ACC112 (cell line): ENCODE measurements at regions not wholly inside any gene's neighbourhood (a gene's known extent, or its start where the extent isn't known, plus 50 kb on each side); places are given as distances from the start of the nearest gene placed in this dataset.

Source experiments
- H2AFZ ChIP-seq: fragments of 200-600 bp; sonication (generic); one replicate; pipeline ENCODE4 v1.6.0; 2017; ENCODE audit warnings: antibody characterized with exemption, low read length; ENCODE audit not compliant: unreplicated experiment
- H3K27ac ChIP-seq: fragments of 200-600 bp; sonication (generic); 2 replicates; pipeline ENCODE4 v1.5.1; 2014; ENCODE audit warnings: low read depth, mild to moderate bottlenecking, antibody characterized with exemption, low read length, moderate library complexity
- H3K27me3 ChIP-seq: fragments of 200-600 bp; sonication (generic); 2 replicates; pipeline ENCODE4 v1.6.1; 2014; ENCODE audit warnings: mild to moderate bottlenecking, antibody characterized with exemption, low read length, moderate library complexity, mixed read lengths; ENCODE audit not compliant: insufficient read depth
- H3K36me3 ChIP-seq: fragments of 200-600 bp; sonication (generic); 2 replicates; pipeline ENCODE4 v1.6.1; 2016; ENCODE audit warnings: mild to moderate bottlenecking, antibody characterized with exemption, low read length, moderate library complexity, mixed read lengths; ENCODE audit not compliant: insufficient read depth
- H3K4me1 ChIP-seq: fragments of 200-600 bp; sonication (generic); one replicate; pipeline ENCODE4 v1.6.1; 2016; ENCODE audit warnings: low read length, mixed read lengths; ENCODE audit not compliant: insufficient read depth, unreplicated experiment, control insufficient read depth
- H3K4me3 ChIP-seq: fragments of 200-600 bp; sonication (generic); 2 replicates; pipeline ENCODE4 v1.5.1; 2014; ENCODE audit warnings: mild to moderate bottlenecking, low read depth, low read length
- H3K79me2 ChIP-seq: fragments of 200-600 bp; sonication (generic); one replicate; pipeline ENCODE4 v1.6.0; 2016; ENCODE audit warnings: low read length; ENCODE audit not compliant: control insufficient read depth, unreplicated experiment, insufficient read depth

DNA sequence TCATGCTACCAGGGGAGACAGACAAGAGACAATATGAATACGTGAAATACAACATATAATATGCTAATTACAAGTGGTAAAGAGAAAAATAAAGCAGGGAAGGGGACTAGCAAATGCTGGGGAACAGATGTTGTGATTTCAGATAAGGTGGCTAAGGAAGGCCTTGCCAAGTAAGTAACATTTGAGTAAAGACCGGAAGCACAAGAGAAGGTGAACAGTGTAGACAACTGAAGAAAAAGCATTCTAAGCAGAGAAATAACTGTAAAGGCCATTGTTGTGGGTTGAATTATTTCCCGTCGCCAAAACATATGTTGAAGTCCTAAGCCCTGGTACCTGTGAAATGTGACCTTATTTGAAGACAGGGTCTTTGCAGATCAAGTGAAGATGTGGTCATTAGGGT lies 63.7 kb upstream of the EED start:
- Histone ChIP-seq H3K27ac (no peak overlapping the region), H3K79me2 (no peaks in the 10 kb centered on the region), H3K4me1 (peaks cover 32% of the 10 kb centered on the region), H3K36me3 (no peaks in the 10 kb centered on the region), H3K4me3 (no peak overlapping the region), H2AFZ (no peak overlapping the region), H3K27me3 (no peaks in the 10 kb centered on the region)

DNA sequence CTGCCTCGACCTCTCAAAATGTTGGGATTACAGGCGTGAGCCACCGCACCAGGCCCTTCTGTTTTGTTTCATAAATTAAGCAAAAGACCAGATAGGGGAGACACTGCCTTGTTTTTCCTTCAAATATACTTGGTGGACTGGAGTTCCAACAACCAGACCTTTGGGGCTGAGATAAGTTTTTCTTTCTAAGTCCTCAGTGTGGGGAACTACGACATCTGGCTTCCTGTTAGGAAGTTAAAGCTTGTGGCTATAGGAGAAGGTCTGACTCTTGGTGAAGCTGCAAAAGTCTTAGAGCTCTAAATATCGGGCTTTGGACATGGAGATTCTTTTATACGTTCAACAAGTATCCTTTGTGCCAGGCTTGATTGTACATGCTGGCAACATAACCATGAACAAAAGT lies 64.1 kb upstream of the EED start:
- Histone ChIP-seq H3K4me3 (no peak overlapping the region), H3K79me2 (no peaks in the 10 kb centered on the region), H3K36me3 (no peaks in the 10 kb centered on the region), H3K4me1 (peaks cover 36% of the 10 kb centered on the region), H3K27ac (no peak overlapping the region), H2AFZ (no peak overlapping the region), H3K27me3 (no peaks in the 10 kb centered on the region)

DNA sequence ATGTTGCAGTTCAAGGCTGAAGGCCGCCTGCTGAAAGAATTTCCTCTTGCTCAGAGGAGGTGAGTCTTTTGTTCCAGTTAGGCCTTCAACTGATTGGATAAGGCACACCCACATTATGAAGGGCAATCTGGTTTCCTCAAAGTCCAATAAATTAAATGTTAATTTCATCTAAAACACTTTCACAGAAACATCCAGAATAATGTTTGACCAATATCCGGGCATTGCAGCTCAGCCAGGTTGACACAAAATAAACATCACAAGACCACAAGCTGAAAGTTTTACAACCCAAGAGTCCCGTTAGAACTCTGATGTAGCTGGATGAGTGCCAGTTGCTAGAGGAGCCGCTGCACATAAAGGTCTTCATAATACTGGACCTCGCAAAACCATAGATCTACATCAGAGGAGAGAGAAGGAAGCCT lies 64.9 kb upstream of the EED start:
- no peak overlapping the region for H3K4me3 ChIP-seq
- peaks cover 44% of the 10 kb centered on the region for H3K4me1 ChIP-seq
- no peaks in the 10 kb centered on the region for H3K27me3 ChIP-seq
- no peaks in the 10 kb centered on the region for H3K36me3 ChIP-seq
- H2AFZ ChIP-seq, result no peak overlapping the region
- H3K27ac ChIP-seq, result no peak overlapping the region
- H3K79me2 ChIP-seq, result no peaks in the 10 kb centered on the region

DNA sequence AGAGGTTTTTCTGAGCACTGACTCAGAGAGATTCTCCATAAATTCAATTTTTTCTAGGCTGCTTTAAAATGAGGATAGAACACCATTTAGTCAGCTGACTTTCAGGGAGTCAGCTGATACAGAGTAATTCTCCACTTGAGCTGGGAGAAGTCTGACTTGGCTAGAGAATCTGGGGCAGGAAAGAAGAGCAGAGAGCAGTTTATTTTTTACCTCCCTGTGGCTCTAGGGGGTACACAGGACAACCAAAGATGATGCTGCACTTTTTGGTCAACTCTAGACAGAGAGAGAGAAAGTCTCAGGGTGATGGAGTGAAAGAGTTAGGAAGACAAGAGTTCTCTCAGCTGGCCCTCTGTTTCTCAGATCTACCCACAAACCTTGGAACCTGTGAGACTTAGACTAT lies 67.3 kb upstream of the EED start:
- Histone ChIP-seq H3K27me3 (no peaks in the 10 kb centered on the region), H3K79me2 (no peaks in the 10 kb centered on the region), H3K36me3 (no peaks in the 10 kb centered on the region), H2AFZ (no peak overlapping the region), H3K4me1 (peaks cover 52% of the 10 kb centered on the region), H3K4me3 (no peak overlapping the region), H3K27ac (no peak overlapping the region)

DNA sequence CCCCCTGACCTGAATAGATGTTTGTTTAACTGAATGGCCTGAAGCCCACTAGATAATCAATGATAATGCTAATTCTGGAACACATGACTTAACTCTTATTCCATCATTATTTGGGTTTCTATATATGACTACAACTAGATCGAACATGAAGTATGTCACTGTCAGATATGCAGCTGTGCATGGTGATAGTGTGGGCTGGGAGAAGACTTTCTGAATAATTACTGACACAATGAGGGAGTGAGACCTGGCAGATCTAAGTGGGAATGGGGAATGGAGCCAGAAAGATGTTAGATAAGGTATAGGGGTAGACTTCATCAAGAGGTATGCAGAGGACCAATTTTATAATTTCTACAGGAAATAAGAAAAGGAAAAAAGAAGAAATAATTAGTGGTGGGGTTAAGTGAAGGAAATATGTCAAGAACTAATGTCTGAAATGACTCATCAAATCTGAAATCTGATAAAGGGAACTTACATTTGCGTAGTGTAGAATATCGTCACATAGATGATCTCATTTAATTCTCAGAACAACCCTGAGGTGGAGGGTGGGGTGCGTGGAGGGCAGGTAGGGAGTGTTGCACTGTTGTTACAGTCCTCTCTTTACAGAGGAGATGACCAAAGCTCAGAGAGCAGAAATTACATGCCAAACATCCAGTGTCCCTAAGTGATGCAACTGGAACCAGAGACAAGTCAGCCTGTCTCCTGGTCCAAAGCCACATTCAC lies 68.2 kb upstream of the EED start:
- H3K79me2 ChIP-seq, result no peaks in the 10 kb centered on the region
- no peak overlapping the region for H3K4me3 ChIP-seq
- peaks cover 52% of the 10 kb centered on the region for H3K4me1 ChIP-seq
- H3K27ac ChIP-seq, result peak overlapping the region; percentile 96
- no peaks in the 10 kb centered on the region for H3K36me3 ChIP-seq
- no peaks in the 10 kb centered on the region for H3K27me3 ChIP-seq
- no peak overlapping the region for H2AFZ ChIP-seq

DNA sequence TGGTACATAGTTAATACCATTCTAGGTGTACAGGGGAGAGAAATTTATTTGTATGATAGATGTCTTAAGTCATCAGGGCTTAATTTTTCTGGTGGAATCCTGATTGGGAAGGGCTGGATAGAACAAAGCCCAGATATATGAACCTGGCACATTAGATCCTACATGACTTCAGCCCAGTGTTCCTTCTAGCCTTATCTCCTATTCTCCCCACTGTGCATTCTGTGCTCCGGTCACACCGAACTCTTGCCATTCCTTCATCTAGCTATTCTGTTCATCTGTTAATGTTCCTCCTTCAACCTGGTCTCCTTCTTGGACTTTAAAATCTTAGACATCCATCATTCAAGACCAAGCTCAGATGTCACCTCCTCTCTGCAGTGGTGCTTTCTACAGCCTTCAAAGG lies 68.9 kb upstream of the EED start:
- Histone ChIP-seq H3K4me1 (peaks cover 52% of the 10 kb centered on the region), H3K4me3 (no peak overlapping the region), H3K27ac (peak overlapping the region; percentile 96), H2AFZ (no peak overlapping the region), H3K79me2 (no peaks in the 10 kb centered on the region), H3K27me3 (no peaks in the 10 kb centered on the region), H3K36me3 (no peaks in the 10 kb centered on the region)

DNA sequence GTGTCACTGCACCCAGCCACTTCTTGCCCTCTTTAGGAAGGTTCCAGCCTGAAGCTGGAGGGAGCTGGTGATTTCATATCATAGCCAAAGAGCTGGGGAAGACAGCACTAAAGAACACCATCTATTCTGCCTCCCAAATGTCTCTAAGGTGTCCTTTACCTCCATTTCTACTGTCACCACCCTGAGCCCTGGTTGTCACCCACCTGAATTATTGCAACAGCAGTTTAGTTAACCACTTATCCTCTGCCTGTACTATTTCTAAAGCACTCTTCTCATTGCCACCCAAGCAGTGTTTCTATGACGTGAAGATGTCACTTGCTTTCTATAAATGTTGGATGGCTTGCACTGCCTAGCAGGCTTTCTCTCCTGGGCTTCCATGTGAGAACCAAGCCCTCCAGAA lies 69.4 kb upstream of the EED start:
- Histone ChIP-seq H3K27me3 (no peaks in the 10 kb centered on the region), H2AFZ (no peak overlapping the region), H3K4me1 (peaks cover 52% of the 10 kb centered on the region), H3K79me2 (no peaks in the 10 kb centered on the region), H3K36me3 (no peaks in the 10 kb centered on the region), H3K27ac (peak overlapping the region; percentile 96), H3K4me3 (no peak overlapping the region)

DNA sequence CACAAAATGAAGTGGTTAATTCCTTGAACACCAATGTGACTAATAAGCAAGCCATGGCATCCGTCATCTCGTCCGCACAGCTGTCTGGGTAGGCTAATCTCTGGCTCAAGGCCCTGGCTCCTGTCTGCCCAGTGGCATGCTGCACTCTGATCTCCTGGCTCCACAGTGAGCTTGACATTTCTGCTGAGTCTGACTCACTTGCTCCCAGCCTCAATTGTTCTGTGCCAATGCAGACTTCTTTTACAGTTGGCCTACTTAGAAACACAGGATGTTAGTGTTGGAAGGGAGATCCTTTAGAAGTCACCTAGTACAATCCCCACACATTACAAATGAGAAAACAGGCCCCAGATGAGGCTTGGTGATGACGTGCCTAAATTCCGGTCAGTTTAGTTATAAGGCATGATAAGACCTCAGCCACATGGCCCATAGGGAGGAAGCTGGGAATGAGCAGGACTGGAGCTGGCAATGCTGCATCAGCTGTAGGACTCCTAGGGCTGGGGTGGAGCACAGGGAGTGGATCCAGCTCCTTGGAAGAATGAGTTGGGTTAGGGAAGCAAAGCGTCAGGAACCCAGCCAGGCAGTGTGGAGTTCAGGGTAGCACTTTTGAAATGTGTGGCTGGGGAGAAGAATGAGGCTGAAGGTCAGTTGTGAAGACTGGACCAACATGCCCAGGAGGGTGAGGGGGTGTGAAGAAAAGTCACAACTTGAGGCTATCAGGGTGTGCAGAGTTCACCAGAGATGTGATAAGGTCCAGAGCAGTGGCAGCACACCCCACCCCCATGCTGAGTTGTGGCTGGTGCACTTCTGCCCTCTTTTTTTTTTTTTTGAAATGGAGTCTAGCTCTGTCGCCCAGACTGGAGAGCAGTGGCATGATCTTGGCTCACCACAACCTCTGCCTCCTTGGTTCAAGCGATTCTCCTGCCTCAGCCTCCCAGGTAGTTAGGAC lies 70.2 kb upstream of the EED start:
- peaks cover 52% of the 10 kb centered on the region for H3K4me1 ChIP-seq
- H2AFZ ChIP-seq, result peak overlapping the region; percentile 10
- H3K4me3 ChIP-seq, result no peak overlapping the region
- no peaks in the 10 kb centered on the region for H3K79me2 ChIP-seq
- H3K27ac ChIP-seq, result peak overlapping the region; percentile 96
- no peaks in the 10 kb centered on the region for H3K36me3 ChIP-seq
- no peaks in the 10 kb centered on the region for H3K27me3 ChIP-seq

DNA sequence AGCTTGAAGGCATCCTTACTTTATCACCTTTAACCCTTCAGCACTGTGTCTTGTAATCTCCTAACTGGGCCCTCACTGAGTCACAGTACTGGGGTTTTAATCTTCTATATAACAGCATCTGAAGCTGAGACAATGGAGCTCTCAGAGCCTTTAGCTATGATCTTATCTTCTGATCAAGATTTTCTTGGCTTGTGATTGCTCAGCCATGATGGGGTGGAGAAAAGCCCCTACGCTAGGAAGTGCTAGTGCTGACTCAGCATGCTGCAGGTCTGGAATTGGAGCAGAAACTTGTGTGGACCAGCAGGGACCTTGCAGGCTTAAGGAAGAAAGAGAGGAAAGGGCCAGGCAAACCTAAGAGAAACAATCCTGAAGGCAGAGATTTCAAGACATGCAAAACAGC lies 71.7 kb upstream of the EED start:
- no peak overlapping the region for H3K4me3 ChIP-seq
- peaks cover 49% of the 10 kb centered on the region for H3K4me1 ChIP-seq
- H3K36me3 ChIP-seq, result no peaks in the 10 kb centered on the region
- H3K79me2 ChIP-seq, result no peaks in the 10 kb centered on the region
- no peaks in the 10 kb centered on the region for H3K27me3 ChIP-seq
- peak overlapping the region; percentile 96 for H3K27ac ChIP-seq
- no peak overlapping the region for H2AFZ ChIP-seq

DNA sequence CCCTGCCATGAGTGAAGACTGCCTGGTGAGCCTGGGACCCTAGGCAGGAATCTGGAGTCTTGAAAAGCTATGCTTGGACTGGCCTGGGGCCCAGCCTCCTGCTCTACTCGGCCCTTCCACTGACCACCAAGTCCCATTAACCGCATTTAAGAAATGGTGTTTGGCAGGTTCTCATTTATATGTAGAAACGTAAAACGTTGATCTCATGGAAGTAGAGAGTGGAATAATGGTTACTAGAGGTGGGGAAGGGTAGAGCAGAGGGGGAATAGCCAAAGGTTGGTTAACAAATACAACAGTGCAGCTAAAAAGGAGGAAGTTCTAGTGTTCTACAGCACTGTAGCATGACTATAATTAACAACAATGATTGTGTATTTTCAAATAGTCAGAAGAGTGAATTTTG lies 72.9 kb upstream of the EED start:
- Histone ChIP-seq H3K4me1 (peaks cover 39% of the 10 kb centered on the region), H2AFZ (no peak overlapping the region)

More for the DNA sequence above, 72.9 kb upstream of the EED start:
- no peaks in the 10 kb centered on the region for H3K36me3 ChIP-seq
- no peak overlapping the region for H3K4me3 ChIP-seq
- no peak overlapping the region for H3K27ac ChIP-seq
- H3K79me2 ChIP-seq, result no peaks in the 10 kb centered on the region
- no peaks in the 10 kb centered on the region for H3K27me3 ChIP-seq
